MG63 (cell line): ENCODE measurements at regions not wholly inside any gene's neighbourhood (a gene's known extent, or its start where the extent isn't known, plus 50 kb on each side); places are given as distances from the start of the nearest gene placed in this dataset.
"Not testable (repeated sequence)": the region's sequence is repeated elsewhere in the genome, so short reads cannot be mapped to it uniquely, and the experiment has no call there.

Source experiments
- DNase-seq: peaks from one replicate; pipeline ENCODE4 v3.0.0-alpha.2; 2020
- H3K27me3 ChIP-seq: fragments of 250-450 bp; sonication (Bioruptor Pico); 2 replicates; pipeline ENCODE4 v1.5.1; 2020; ENCODE audit warnings: mild to moderate bottlenecking, moderate library complexity
- H3K36me3 ChIP-seq: fragments of 250-450 bp; sonication (Bioruptor Pico); 2 replicates; pipeline ENCODE4 v1.5.1; 2020; ENCODE audit warnings: mild to moderate bottlenecking, moderate library complexity
- H3K4me3 ChIP-seq: fragments of 250-450 bp; sonication (Bioruptor Pico); 2 replicates; pipeline ENCODE4 v1.5.1; 2020; ENCODE audit warnings: mild to moderate bottlenecking, moderate library complexity
- H3K9me3 ChIP-seq: fragments of 250-450 bp; sonication (Bioruptor Pico); 2 replicates; pipeline ENCODE4 v1.5.1; 2020; ENCODE audit warnings: mild to moderate bottlenecking, moderate library complexity

DNA sequence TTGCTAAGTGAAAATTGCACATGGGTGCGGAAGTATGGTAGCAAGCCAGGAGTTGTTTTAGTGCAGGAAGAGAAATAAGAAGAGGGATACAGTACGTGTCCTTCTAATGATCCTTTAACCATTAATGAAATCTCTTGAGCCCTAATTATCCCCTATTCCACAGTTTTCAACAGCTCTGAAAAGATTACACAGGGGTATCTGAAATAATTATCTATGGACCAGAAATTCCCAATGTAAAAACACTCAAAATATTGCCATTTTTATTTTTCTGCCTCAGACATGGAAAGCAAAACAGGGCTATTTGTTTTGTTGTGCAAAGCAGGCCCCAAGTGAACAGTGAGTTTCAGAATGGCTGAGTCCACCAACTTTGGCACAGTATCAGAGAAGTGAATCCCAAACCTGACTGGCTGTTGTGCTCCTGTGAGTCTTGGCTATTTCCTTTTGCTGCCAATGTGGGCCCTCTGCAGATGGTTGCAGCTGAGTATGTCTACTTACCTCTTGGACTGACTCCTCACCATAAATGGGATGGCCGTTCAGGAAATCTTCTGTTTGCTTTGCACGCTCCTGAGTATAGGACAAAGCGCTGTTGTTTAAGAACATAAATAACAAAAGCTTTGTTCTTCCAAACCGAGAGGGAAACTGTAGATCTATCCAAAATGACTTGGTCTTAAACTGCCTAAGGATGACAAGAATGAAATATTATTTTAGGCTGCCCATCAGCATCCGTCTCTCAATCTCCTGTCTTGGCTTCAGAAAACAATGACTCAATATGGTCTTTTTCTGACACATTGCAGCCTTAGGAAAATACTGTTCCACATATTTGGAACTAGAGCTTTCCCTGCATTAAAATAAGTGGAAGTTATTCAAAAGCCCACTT, 204.1 kb downstream of the DEPDC1B start:
- DNase-seq = no peak
- Histone ChIP-seq H3K36me3 (no peaks in the 10 kb centered on the region), H3K9me3 (no peaks in the 10 kb centered on the region), H3K27me3 (no peaks in the 10 kb centered on the region), H3K4me3 (no peak overlapping the region)

DNA sequence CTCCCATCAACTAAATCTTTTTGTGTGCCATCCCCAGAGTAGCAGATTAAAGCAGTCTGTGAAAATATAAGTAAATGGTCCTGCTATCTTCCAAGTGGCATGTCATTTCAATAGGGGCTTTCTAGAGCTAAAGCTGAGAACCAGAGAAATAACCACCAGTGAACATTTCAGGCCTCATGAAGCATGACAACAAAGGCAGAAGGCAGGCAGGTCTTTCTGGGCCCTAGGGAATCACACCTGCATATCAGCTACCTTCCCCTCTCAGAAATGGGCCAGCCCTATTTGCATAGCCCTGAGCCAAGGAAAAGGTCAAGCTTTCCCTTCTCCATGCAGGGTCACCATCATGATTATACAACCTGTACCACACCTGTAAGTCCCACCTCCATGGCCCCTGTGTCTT, 205.3 kb downstream of the DEPDC1B start:
- Histone ChIP-seq H3K36me3 (no peaks in the 10 kb centered on the region), H3K27me3 (no peaks in the 10 kb centered on the region), H3K9me3 (no peaks in the 10 kb centered on the region), H3K4me3 (no peak overlapping the region)
- DNase-seq = no peak

DNA sequence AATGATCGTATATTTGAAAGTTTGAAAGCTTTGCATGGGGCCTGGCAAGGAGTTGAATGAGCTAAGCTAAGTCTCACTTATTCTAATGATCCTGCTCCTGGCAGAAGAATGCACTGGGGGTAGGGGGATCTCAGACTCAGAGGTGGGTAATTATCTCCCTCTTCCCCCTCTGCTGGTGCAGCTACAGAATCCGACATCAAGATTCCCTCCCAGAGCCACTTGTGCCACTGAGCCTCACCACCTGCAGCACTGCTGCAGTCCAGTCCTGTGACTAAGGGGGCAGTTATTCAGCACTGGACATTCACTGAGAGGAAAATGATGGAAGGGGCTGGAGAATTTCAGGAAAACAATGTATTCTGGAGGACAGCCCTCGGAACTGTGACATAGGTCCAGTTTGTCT, 205.8 kb downstream of the DEPDC1B start:
- Histone ChIP-seq H3K9me3 (no peaks in the 10 kb centered on the region), H3K4me3 (no peak overlapping the region), H3K27me3 (no peaks in the 10 kb centered on the region), H3K36me3 (no peaks in the 10 kb centered on the region)
- no peak for DNase-seq

DNA sequence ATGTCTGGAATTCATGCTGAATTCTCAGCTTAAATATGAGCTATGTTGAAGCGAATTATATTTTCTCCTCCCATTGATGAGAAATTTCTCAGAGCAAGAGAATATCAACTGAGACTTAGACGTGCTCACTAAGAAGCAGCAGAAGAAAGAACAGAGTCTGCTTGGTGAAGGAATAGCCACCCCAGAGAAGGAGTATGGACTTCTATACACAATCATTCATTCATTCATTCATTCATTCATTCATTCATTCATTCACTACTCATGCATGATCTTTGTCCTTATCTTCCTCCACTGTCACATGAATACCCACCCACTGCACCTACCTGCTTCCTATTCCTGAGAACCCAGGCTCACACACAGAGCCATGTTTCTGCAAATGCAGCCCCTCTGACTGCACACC, 206.6 kb downstream of the DEPDC1B start:
- Histone ChIP-seq H3K9me3 (no peaks in the 10 kb centered on the region), H3K36me3 (no peaks in the 10 kb centered on the region), H3K27me3 (peaks cover 2% of the 10 kb centered on the region; the same call in 1 of the 2 replicates), H3K4me3 (no peak overlapping the region)
- no peak for DNase-seq

DNA sequence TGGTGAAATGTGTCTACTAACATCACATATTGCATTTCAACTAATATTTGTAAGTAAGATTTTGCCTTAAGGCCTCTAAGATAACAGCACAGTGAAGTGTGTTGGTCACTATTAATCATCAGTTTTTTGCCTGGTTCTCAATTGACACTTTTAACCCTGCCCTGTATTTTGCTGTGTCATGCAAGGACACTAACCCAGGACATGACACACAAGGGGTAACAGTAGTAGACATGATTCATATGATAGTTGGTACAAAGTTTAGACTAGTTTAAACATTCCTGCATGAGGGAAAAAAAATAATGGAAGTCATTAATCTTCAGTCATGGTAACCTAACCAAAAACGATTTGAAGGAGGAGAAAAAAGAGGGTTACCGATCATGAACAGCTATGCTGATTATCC, 207.0 kb downstream of the DEPDC1B start:
- no peaks in the 10 kb centered on the region for H3K36me3 ChIP-seq
- peaks cover 2% of the 10 kb centered on the region; the same call in 1 of the 2 replicates for H3K27me3 ChIP-seq
- no peak overlapping the region for H3K4me3 ChIP-seq
- no peak for DNase-seq
- no peaks in the 10 kb centered on the region for H3K9me3 ChIP-seq

DNA sequence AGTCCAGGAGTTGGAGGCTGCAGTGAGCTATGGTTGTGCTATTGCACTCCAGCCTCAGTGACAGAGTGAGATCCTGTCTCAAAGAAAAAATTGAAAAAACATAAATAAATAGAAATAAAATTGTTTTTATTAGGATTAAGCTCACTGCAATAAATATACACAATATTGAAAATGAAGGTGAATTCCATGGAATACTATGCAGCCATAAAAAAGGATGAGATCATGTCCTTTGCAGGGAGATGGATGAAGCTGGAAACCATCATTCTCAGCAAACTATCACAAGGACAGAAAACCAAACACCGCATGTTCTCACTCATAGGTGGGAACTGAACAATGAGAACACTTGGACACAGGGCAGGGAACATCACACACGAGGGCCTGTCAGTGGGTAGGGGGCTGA, 207.6 kb downstream of the DEPDC1B start:
- not testable (repeated sequence) for DNase-seq, H3K4me3 ChIP-seq, H3K36me3 ChIP-seq, H3K9me3 ChIP-seq, H3K27me3 ChIP-seq

DNA sequence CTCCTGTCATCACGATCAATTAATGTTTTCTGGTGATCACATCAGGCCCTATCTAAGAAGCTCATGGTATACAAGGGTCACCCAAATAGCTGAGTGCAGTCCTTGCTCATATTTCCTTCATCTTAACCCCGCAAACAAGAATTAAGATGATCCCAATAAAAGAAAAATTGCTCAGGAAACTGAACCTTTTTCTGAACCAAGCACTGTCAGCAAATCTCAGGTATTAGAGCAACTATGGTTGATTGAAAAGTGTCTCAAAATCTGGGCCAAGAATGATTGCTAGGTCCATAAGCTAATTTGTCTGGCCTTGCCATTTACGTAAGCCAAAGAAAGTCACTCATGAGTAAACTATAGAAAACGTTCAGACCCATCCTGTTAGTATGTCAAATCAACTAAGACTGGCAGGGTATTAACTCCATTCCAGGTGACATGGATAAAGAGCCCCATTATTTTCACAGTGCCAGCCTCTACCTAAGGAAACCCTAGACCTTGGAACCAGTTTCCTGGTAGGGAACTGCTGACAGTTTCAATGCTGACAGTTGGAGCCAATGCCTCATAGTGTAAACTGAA, 209.3 kb downstream of the DEPDC1B start:
- Histone ChIP-seq H3K9me3 (no peaks in the 10 kb centered on the region), H3K36me3 (no peaks in the 10 kb centered on the region), H3K27me3 (peaks cover 2% of the 10 kb centered on the region; the same call in 1 of the 2 replicates), H3K4me3 (no peak overlapping the region)
- no peak for DNase-seq

DNA sequence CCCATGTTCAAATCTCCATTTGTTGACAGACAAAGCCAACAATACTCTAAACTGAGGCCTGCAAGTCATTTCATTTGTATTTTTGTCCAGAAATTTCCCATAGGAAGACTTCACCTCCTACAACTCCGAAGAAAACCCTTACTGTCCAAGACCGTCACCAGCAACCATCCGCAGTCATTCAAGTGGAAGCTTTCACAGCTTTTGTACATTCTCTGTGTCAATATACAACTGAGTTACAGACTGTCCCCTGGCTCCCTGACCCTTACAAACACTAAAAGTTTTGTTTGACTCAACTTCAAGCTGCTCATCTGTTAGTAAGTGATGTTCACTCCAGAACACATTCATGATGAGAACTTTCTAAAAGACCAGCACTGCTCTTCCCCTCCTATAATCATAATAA, 210.1 kb downstream of the DEPDC1B start:
- Histone ChIP-seq H3K4me3 (no peak overlapping the region), H3K27me3 (peaks cover 2% of the 10 kb centered on the region; the same call in 1 of the 2 replicates), H3K36me3 (no peaks in the 10 kb centered on the region), H3K9me3 (no peaks in the 10 kb centered on the region)
- DNase-seq = no peak

DNA sequence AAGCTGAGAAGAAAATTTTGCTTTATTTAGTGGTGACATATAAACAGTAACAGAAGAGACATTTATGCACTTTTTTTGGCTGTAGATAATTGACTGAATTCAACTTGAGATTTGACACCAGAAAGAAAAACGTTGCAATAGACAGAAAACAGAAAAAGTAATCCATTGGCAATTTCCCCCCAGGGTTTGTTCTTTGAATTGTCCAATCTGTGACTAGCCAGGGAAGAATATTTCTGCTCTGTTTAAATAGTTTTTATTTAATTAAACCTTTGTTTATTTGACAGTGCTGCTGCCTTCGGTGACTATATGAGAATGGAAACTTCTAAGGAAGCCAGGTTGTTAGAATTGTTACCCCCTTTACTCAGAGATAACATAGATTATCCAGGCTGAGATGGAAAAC, 210.6 kb downstream of the DEPDC1B start:
- no peak for DNase-seq
- H3K36me3 ChIP-seq = no peaks in the 10 kb centered on the region
- H3K27me3 ChIP-seq = peaks cover 2% of the 10 kb centered on the region; the same call in 1 of the 2 replicates
- no peaks in the 10 kb centered on the region for H3K9me3 ChIP-seq
- no peak overlapping the region for H3K4me3 ChIP-seq

DNA sequence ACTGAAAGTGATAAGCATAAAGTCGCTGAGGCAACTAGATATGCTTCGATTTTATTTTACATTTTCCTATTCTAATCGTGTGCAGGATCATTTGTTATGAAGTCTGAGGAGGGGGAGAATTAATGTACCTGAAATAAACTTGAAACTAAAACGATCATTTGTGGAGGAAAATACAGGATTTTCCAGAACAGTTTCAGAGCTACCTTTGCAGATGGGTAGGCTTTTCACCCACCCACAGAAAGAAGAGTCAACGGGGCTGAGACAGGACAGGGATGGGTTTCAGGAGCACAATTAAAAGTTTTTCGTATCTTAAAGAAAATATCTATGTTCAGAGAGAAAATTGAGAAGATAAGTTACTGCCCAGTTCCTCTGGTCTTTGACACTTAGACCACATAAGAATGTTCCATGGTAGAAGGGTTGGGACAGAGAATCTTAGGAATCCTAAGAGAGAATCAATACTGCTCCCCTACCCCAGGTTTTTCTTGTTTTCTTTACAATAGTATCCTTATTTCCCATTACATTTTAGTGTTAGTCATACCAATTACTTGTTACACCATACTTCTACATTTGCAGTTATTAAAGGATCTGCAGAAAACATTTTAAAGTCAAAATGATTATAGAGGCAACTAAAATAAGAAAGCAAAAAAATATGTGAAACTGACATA, 211.4 kb downstream of the DEPDC1B start:
- Histone ChIP-seq H3K4me3 (no peak overlapping the region), H3K36me3 (no peaks in the 10 kb centered on the region), H3K9me3 (no peaks in the 10 kb centered on the region), H3K27me3 (peaks cover 2% of the 10 kb centered on the region; the same call in 1 of the 2 replicates)
- no peak for DNase-seq

DNA sequence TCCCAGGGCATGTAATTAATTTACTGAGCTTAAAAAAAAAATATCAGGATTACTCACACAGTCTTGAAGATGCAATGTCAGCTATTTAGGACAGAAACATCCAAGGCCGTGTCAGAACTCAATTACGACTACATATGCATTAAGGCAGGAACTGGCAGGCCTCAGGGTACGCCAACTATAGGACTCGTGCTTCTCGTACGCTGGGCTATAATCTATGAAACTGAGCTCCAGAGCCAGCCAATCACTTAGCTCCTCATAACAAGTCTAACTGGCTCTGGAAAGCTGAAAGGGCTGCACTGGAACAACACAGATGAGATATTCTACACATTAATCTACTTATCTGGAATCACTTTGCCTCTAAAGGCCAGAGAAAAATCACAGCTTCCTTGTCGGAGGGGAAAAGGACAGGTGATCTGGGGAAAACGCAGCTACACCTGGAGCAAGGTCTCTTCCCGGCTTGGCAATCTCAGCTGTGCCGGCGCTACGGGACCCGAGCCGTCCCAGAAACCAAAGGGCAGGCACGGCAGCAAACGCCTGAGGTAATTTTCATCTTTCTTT, 212.0 kb downstream of the DEPDC1B start:
- H3K36me3 ChIP-seq = no peaks in the 10 kb centered on the region
- no peaks in the 10 kb centered on the region for H3K9me3 ChIP-seq
- peaks cover 2% of the 10 kb centered on the region; the same call in 1 of the 2 replicates for H3K27me3 ChIP-seq
- no peak overlapping the region for H3K4me3 ChIP-seq
- DNase-seq = no peak

DNA sequence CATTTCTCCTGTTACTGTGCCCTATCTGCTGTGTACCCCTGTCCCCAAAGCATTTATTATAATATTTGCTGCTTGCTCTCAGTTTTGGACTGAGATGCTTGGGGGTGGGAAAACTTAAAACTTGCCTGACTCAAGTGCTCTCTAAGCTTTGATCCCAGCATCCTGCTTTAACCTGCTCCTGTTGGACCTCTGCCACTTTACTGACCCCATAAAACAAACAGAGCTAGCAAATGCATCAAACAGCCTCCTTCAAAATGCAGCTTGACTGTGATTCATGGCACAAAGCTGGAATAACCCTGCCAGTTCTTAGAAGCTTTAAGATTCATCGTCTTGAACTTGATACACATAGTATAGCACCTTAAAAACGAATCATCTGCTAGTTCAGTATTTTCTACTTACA, 212.5 kb downstream of the DEPDC1B start:
- H3K27me3 ChIP-seq = peaks cover 2% of the 10 kb centered on the region; the same call in 1 of the 2 replicates
- no peak overlapping the region for H3K4me3 ChIP-seq
- no peaks in the 10 kb centered on the region for H3K9me3 ChIP-seq
- no peaks in the 10 kb centered on the region for H3K36me3 ChIP-seq
- DNase-seq = no peak

DNA sequence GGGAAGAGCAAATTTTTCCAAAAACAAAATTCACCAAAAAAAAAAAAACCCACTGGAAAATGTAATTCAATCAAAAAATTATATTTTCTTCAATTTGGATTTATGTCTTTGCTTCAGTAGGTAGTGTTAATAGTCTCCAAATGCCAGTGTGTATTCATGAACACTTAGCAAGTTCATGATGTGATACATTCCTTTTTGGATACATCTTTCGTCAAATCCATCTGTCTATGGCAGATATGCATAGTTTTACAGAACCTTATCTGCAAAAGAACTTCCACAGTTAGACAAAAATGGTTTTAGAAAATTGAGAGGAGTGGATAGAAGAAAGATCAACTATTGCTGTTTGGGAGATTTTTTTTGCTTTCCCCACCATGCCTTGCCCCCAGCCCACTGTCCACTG, 214.6 kb downstream of the DEPDC1B start:
- DNase-seq = no peak
- Histone ChIP-seq H3K4me3 (no peak overlapping the region), H3K9me3 (no peaks in the 10 kb centered on the region), H3K36me3 (no peaks in the 10 kb centered on the region), H3K27me3 (peaks cover 2% of the 10 kb centered on the region; the same call in 1 of the 2 replicates)

DNA sequence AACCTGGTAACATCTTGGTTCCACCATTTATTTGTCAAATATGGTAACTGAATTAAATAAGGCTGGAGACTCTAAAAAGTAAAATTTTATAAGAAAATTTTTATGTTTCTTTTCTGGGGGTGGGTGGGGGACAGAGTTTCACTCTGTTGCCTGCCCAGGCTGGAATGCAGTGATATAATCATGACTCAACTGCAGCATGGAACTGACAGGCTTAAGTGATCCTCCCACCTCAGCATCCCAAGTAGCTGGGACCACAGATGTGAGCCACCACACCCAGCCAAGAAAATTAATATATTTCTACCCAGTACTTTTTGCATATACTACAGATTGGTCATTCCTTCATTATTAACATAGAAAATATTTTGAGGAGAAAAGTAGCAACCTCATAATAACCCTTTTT, 216.9 kb downstream of the DEPDC1B start:
- Histone ChIP-seq H3K36me3 (no peaks in the 10 kb centered on the region), H3K27me3 (no peaks in the 10 kb centered on the region), H3K4me3 (no peak overlapping the region), H3K9me3 (no peaks in the 10 kb centered on the region)
- no peak for DNase-seq

DNA sequence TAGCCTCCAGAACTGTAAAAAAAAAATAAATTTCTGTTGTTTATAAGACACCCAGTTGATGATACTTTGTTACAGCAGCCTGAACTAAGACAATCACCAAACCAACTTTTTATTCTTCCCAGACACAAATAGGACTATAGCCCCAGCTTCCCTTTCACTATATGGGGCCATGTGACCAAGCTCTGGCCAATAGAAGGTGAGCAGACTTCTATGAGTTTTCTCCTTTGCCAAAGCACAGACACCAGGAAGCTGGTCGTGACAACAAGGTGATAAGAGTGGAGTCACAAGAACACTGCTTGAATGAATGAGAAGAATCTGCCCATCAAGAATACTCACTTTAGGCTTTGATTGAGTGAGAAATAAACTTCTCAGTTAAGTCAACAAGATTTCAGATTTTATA, 217.7 kb downstream of the DEPDC1B start:
- DNase-seq = no peak
- Histone ChIP-seq H3K9me3 (peaks cover 2% of the 10 kb centered on the region; the same call in 1 of the 2 replicates), H3K36me3 (no peaks in the 10 kb centered on the region), H3K4me3 (no peak overlapping the region), H3K27me3 (no peaks in the 10 kb centered on the region)

DNA sequence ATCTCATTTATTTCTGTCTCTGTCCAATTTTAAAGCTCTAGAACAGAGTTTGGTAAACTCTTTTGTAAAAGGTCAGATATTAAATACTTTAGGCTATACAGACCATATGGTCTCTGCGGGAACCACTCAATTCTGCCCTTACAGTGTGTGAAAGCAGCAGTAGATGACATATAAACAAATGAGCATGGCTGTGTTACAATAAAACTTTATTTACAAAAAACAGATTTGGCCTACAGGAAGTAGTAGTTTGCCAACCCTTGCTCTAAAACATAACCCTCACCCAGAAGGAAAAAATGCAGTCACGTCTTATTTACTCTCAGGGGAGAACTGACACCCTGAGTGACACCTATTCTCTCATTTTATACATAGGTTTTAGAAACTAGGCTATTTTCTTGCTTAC, 220.4 kb downstream of the DEPDC1B start:
- Histone ChIP-seq H3K9me3 (peaks cover 2% of the 10 kb centered on the region; the same call in 1 of the 2 replicates), H3K4me3 (no peak overlapping the region), H3K36me3 (no peaks in the 10 kb centered on the region), H3K27me3 (no peaks in the 10 kb centered on the region)
- no peak for DNase-seq

DNA sequence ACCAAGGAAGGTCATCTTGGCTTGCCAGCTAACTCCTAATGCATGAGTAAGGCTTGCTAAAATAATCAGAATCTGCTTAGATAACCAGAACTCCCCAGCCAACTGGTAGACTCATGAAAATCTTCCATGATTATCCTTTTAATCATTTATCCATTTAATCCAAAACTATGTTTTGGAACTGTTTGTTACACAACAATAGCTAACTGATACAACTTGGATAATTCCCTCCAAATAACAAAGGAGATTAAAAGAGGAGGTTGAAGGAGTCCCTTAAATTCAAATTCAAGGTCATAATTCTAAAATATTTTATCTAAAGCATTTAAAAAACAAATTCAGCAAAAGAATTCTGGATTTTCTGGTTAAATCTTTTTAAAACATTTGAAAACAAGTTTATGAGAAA, 222.1 kb downstream of the DEPDC1B start:
- peaks cover 2% of the 10 kb centered on the region; the same call in 1 of the 2 replicates for H3K9me3 ChIP-seq
- no peak for DNase-seq

More for the DNA sequence above, 222.1 kb downstream of the DEPDC1B start:
- no peaks in the 10 kb centered on the region for H3K27me3 ChIP-seq
- H3K4me3 ChIP-seq = no peak overlapping the region
- no peaks in the 10 kb centered on the region for H3K36me3 ChIP-seq
